Ascending aorta (tissue), 2 donors: ENCODE measurements at regions not wholly inside any gene's neighbourhood (a gene's known extent, or its start where the extent isn't known, plus 50 kb on each side); places are given as distances from the start of the nearest gene placed in this dataset.

ENCODE experiments used
- DNase-seq, 2 donors: peaks; one replicate each; pipeline ENCODE4 v3.0.0-alpha.2; 2019; ENCODE audit warnings: low spot score in 2 of 2
- H3K27ac ChIP-seq, 2 donors: fragments of 200-600 bp; sonication (generic); one replicate each; pipeline ENCODE4 v1.5.1; 2016 to 2017; ENCODE audit warnings: mild to moderate bottlenecking in 1 of 2
- H3K27me3 ChIP-seq: fragments of 200-600 bp; sonication (generic); one replicate; pipeline ENCODE4 v1.5.1; 2017
- H3K36me3 ChIP-seq, 2 donors: fragments of 200-600 bp; sonication (generic); one replicate each; pipeline ENCODE4 v1.5.1; 2016
- H3K4me1 ChIP-seq, 2 donors: fragments of 200-600 bp; sonication (generic); one replicate each; pipeline ENCODE4 v1.5.1; 2016 to 2017; ENCODE audit warnings: mild to moderate bottlenecking in 1 of 2
- H3K4me3 ChIP-seq, 2 donors: fragments of 200-600 bp; sonication (generic); one replicate each; pipeline ENCODE4 v1.5.1; 2016 to 2017; ENCODE audit warnings: mild to moderate bottlenecking in 1 of 2
- H3K9me3 ChIP-seq, 2 donors: fragments of 200-600 bp; sonication (generic); one replicate each; pipeline ENCODE4 v1.5.1; 2016
- intact Hi-C: fragments of 100-400 bp; cut with DNase I; formaldehyde crosslinking; loops from one replicate; pipeline ENCODE4 v1.15.1; 2023
- TF ChIP-seq, protein P1 (sequence below), 3 experiments: fragments of 200-600 bp in 2 of 3; fragments of 450-650 bp in 1 of 3; sonication (generic) in 2 of 3; IDR thresholded peaks; one replicate each; pipeline ENCODE4 v1.5.1; 2016 to 2019; ENCODE audit warnings: antibody characterized with exemption in 3 of 3, mild to moderate bottlenecking in 1 of 3, moderate library complexity in 1 of 3

DNA sequence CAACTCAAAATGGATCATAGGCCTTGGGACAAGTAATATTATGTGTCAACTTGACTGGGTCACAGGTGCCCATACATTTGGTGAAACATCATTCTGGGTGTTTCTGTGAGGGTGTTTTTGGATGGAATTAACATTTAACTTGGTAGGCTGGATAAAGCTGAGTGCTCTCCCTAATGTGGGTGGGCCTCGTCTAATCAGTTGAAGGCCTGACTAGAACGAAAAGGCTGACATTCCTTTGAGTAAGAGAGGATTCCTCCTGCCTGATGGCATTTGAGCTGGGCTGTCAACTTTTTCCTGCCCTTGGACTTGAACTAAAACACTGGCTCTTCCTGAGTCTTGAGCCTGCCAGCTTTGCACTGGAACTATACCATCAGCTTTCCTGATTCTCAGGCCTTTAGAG lies 93.4 kb upstream of the ESRRB start:
- Histone ChIP-seq H3K27ac (no peak overlapping the region), H3K9me3 (no peaks in the 10 kb centered on the region), H3K4me1 (no peaks in the 10 kb centered on the region), H3K4me3 (no peak overlapping the region), H3K27me3 (no peaks in the 10 kb centered on the region), H3K36me3 (no peaks in the 10 kb centered on the region)
- TF ChIP-seq, protein P1, sequence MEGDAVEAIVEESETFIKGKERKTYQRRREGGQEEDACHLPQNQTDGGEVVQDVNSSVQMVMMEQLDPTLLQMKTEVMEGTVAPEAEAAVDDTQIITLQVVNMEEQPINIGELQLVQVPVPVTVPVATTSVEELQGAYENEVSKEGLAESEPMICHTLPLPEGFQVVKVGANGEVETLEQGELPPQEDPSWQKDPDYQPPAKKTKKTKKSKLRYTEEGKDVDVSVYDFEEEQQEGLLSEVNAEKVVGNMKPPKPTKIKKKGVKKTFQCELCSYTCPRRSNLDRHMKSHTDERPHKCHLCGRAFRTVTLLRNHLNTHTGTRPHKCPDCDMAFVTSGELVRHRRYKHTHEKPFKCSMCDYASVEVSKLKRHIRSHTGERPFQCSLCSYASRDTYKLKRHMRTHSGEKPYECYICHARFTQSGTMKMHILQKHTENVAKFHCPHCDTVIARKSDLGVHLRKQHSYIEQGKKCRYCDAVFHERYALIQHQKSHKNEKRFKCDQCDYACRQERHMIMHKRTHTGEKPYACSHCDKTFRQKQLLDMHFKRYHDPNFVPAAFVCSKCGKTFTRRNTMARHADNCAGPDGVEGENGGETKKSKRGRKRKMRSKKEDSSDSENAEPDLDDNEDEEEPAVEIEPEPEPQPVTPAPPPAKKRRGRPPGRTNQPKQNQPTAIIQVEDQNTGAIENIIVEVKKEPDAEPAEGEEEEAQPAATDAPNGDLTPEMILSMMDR (IDR thresholded peaks at IDR 0.05) = no peak
- intact Hi-C loops = no loop called here
- DNase-seq = no peak

DNA sequence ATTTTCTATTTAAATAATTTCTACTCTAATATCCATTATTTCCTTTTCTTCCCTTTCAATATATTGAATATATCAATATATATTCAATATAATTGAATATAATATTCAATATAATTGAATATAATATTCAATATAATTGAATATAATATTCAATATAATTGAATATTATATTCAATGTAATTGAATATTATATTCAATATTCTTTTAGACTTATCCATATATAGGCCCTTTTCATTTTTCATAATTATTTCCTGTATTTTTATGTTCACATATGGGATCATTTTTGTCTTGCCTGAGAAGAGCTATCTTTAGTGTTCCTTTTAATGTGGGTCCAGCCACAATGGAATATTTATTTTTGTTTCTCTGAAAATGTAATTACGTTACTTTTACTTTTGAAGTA lies 88.9 kb upstream of the ESRRB start:
- Histone ChIP-seq H3K9me3 (no peaks in the 10 kb centered on the region), H3K36me3 (no peaks in the 10 kb centered on the region), H3K27me3 (no peaks in the 10 kb centered on the region), H3K4me1 (no peaks in the 10 kb centered on the region), H3K4me3 (no peak overlapping the region), H3K27ac (no peak overlapping the region)
- TF ChIP-seq, protein P1 (IDR thresholded peaks at IDR 0.05) = no peak
- no peak for DNase-seq
- intact Hi-C loops = no loop called here

DNA sequence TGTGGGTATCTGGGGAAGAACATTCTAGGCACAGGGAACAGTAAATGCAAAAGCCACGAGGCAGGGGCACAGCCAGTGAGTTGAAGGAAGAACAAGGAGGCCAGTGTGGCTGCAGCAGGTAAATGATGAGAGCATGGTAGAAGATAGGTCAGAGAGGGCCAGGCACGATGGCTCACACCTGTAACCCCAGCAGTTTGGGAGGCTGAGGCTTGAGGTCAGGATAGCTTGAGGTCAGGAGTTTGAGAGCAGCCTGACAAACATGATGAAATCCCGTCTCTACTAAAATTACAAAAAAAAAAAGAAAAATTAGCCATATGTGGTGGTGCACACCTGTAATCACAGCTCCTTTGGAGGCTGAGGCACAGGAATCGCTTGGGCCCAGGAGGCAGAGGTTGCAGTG lies 86.7 kb upstream of the ESRRB start:
- Histone ChIP-seq H3K27ac (no peak overlapping the region), H3K4me3 (no peak overlapping the region), H3K27me3 (no peaks in the 10 kb centered on the region), H3K36me3 (no peaks in the 10 kb centered on the region), H3K4me1 (no peaks in the 10 kb centered on the region), H3K9me3 (no peaks in the 10 kb centered on the region)
- intact Hi-C loops = no loop called here
- TF ChIP-seq, protein P1 (IDR thresholded peaks at IDR 0.05) = no peak
- DNase-seq = no peak

DNA sequence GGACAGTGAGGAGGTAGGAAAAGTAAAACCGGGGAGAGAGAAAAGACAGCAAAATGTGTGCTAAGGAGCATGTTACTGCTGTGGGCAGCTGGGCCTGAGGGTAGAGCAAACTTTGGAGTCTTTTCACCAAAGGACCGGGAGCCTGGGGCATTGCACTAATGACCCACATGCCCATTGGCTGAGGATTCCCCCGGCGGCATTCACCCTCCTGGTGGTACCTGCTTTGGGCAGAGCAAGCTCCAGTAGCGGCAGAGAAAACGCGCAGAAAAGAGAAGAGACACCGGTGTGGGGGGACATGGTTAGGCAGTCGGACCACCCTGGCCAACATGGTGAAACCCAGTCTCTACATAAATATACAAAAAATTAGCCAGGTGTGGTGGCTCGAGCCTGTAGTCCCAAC lies 83.4 kb upstream of the ESRRB start:
- H3K36me3 ChIP-seq = no peaks in the 10 kb centered on the region
- H3K27ac ChIP-seq = no peak overlapping the region
- intact Hi-C loops = no loop called here
- H3K27me3 ChIP-seq = no peaks in the 10 kb centered on the region
- H3K4me1 ChIP-seq = no peaks in the 10 kb centered on the region
- H3K9me3 ChIP-seq = no peaks in the 10 kb centered on the region
- no peak overlapping the region for H3K4me3 ChIP-seq
- TF ChIP-seq, protein P1 (IDR thresholded peaks at IDR 0.05) = no peak
- no peak for DNase-seq

DNA sequence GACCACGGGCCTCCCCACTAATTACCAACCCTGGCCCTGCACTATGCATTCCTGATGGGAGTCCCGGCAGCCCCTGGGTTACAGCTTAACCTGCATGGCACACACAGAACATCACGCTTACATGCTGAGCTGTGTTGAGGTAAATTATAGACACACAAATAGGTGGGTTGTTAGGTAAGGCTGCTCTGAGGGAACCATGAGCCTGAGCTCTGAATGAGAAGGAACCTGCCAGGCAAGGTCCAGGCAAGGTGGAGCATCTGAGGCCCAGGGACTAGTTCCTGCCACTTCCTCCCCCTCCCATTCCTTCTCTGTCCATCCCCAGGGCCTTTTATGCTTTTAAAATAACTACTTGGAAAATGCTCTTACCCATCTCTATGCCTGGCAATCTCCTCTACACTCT lies 82.7 kb upstream of the ESRRB start:
- TF ChIP-seq, protein P1 (IDR thresholded peaks at IDR 0.05) = no peak
- no peaks in the 10 kb centered on the region for H3K4me1 ChIP-seq
- DNase-seq = no peak
- intact Hi-C loops = no loop called here
- no peaks in the 10 kb centered on the region for H3K9me3 ChIP-seq
- no peak overlapping the region for H3K4me3 ChIP-seq
- no peaks in the 10 kb centered on the region for H3K27me3 ChIP-seq
- H3K36me3 ChIP-seq = no peaks in the 10 kb centered on the region
- no peak overlapping the region for H3K27ac ChIP-seq

DNA sequence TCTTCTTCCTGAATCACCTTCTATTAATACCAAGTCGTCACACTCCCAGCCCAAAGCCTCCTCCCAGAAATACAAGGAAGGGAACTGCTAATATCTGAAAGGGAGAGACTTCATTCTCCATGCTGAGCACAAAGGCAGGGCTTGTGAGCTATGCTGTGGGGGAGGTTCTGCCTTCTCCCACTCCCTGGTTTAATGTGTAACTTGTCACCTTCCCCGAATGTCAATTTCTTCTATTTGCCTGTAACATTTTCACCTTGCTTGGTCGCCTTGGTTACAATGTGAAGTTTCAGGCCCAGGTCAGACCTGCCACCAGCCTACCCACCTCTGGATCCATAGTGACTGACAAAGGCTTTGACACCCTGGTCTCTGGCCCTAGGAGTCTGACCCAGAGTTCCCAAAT lies 82.0 kb upstream of the ESRRB start:
- DNase-seq = no peak
- no peak overlapping the region for H3K4me3 ChIP-seq
- no peak overlapping the region for H3K27ac ChIP-seq
- intact Hi-C loops = no loop called here
- no peaks in the 10 kb centered on the region for H3K36me3 ChIP-seq
- H3K4me1 ChIP-seq = no peaks in the 10 kb centered on the region
- no peaks in the 10 kb centered on the region for H3K27me3 ChIP-seq
- TF ChIP-seq, protein P1 (IDR thresholded peaks at IDR 0.05) = no peak
- no peaks in the 10 kb centered on the region for H3K9me3 ChIP-seq
